ENCODE measurements at regions not wholly inside any gene's neighbourhood (a gene's known extent, or its start where the extent isn't known, plus 50 kb on each side); places are given as distances from the start of the nearest gene placed in this dataset.

GRCh38 chr17:54623746-54624145 lies 276.9 kb upstream of the TOM1L1 start:
- no peak for TF ChIP-seq CTCF (IDR thresholded peaks at IDR 0.05)
- TF ChIP-seq POLR2A (IDR thresholded peaks at IDR 0.05): no peak
- TF ChIP-seq POLR2AphosphoS5 (IDR thresholded peaks at IDR 0.05): no peak
- no peak for TF ChIP-seq EP300 (IDR thresholded peaks at IDR 0.05)
